ENCODE measurements at regions not wholly inside any gene's neighbourhood (a gene's known extent, or its start where the extent isn't known, plus 50 kb on each side); places are given as distances from the start of the nearest gene placed in this dataset.
A peak's percentile ranks its signal among the peaks of the same experiment; 100 is the strongest.
"Not testable (repeated sequence)": the region's sequence is repeated elsewhere in the genome, so short reads cannot be mapped to it uniquely, and the experiment has no call there.

- not testable (repeated sequence) for H3K27ac ChIP-seq; H3K4me1 ChIP-seq; H3K36me3 ChIP-seq; H3K9me3 ChIP-seq (replicated peaks); H3K4me3 ChIP-seq; DNase-seq; H3K27me3 ChIP-seq
Observed at GRCh38 chr3:146700025-146700424, 94.9 kb upstream of the PLSCR5 start.

- H3K4me3 ChIP-seq: no peak overlapping the region
- H3K36me3 ChIP-seq: no peaks in the 10 kb centered on the region
- DNase-seq: no peak
- no peaks in the 10 kb centered on the region for H3K27me3 ChIP-seq
- H3K9me3 ChIP-seq (replicated peaks): peaks cover 3% of the 10 kb centered on the region; the same call in 1 of the 2 replicates
- H3K4me1 ChIP-seq: no peaks in the 10 kb centered on the region
- no peak overlapping the region for H3K27ac ChIP-seq
Observed at GRCh38 chr3:146692254-146692653, 87.1 kb upstream of the PLSCR5 start.

- H3K4me3 ChIP-seq: no peak overlapping the region
- no peak for DNase-seq
- no peaks in the 10 kb centered on the region for H3K36me3 ChIP-seq
- H3K9me3 ChIP-seq (replicated peaks): no peaks in the 10 kb centered on the region; the same call in none of the 2 replicates
- peaks cover 5% of the 10 kb centered on the region; the same call in 1 of the 2 replicates for H3K4me1 ChIP-seq
- H3K27ac ChIP-seq: no peak overlapping the region
- no peaks in the 10 kb centered on the region for H3K27me3 ChIP-seq
Observed at GRCh38 chr3:146685050-146685814, 80.1 kb upstream of the PLSCR5 start.

- no peaks in the 10 kb centered on the region; the same call in 1 of the 2 replicates for H3K9me3 ChIP-seq (replicated peaks)
- H3K4me1 ChIP-seq: peaks cover 5% of the 10 kb centered on the region; the same call in 1 of the 2 replicates
- no peak overlapping the region for H3K4me3 ChIP-seq
- H3K36me3 ChIP-seq: no peaks in the 10 kb centered on the region
- peak in 1 of 2 experiments; percentile 24 for DNase-seq
- H3K27ac ChIP-seq: no peak overlapping the region
- no peaks in the 10 kb centered on the region for H3K27me3 ChIP-seq
Observed at GRCh38 chr3:146682171-146682570, 77.0 kb upstream of the PLSCR5 start.

GRCh38 chr3:146680617-146681016 lies 75.5 kb upstream of the PLSCR5 start:
- H3K9me3 ChIP-seq (replicated peaks): no peaks in the 10 kb centered on the region
- H3K27me3 ChIP-seq: no peaks in the 10 kb centered on the region
- H3K4me3 ChIP-seq: no peak overlapping the region
- peaks cover 5% of the 10 kb centered on the region; the same call in 1 of the 2 replicates for H3K4me1 ChIP-seq
- no peak overlapping the region for H3K27ac ChIP-seq
- H3K36me3 ChIP-seq: no peaks in the 10 kb centered on the region
- DNase-seq: no peak

- H3K27ac ChIP-seq: no peak overlapping the region
- DNase-seq: no peak
Observed at GRCh38 chr3:146679995-146680394, 74.8 kb upstream of the PLSCR5 start.

GRCh38 chr3:146679191-146679590 lies 74.0 kb upstream of the PLSCR5 start:
- Histone ChIP-seq H3K27ac (no peak overlapping the region), H3K4me3 (no peak overlapping the region), H3K9me3 (replicated peaks) (no peaks in the 10 kb centered on the region), H3K36me3 (no peaks in the 10 kb centered on the region), H3K4me1 (peaks cover 5% of the 10 kb centered on the region; the same call in 1 of the 2 replicates), H3K27me3 (no peaks in the 10 kb centered on the region)
- no peak for DNase-seq

More at GRCh38 chr3:146679995-146680394, 74.8 kb upstream of the PLSCR5 start:
- Histone ChIP-seq H3K36me3 (no peaks in the 10 kb centered on the region), H3K9me3 (replicated peaks) (no peaks in the 10 kb centered on the region), H3K4me1 (peaks cover 5% of the 10 kb centered on the region; the same call in 1 of the 2 replicates), H3K4me3 (no peak overlapping the region), H3K27me3 (no peaks in the 10 kb centered on the region)

GRCh38 chr3:146672941-146673340 lies 67.8 kb upstream of the PLSCR5 start:
- no peaks in the 10 kb centered on the region for H3K27me3 ChIP-seq
- no peaks in the 10 kb centered on the region for H3K9me3 ChIP-seq (replicated peaks)
- H3K36me3 ChIP-seq: no peaks in the 10 kb centered on the region
- no peak overlapping the region for H3K4me3 ChIP-seq
- no peak for DNase-seq
- no peak overlapping the region for H3K27ac ChIP-seq
- no peaks in the 10 kb centered on the region for H3K4me1 ChIP-seq

GRCh38 chr3:146664403-146664802 lies 59.3 kb upstream of the PLSCR5 start:
- Histone ChIP-seq H3K27ac (no peak overlapping the region), H3K4me1 (no peaks in the 10 kb centered on the region), H3K9me3 (replicated peaks) (no peaks in the 10 kb centered on the region), H3K36me3 (no peaks in the 10 kb centered on the region), H3K4me3 (no peak overlapping the region), H3K27me3 (no peaks in the 10 kb centered on the region)
- DNase-seq: no peak

GRCh38 chr3:146658841-146659240 lies 53.7 kb upstream of the PLSCR5 start:
- H3K27me3 ChIP-seq: no peaks in the 10 kb centered on the region
- no peak for DNase-seq
- no peaks in the 10 kb centered on the region for H3K36me3 ChIP-seq
- H3K27ac ChIP-seq: no peak overlapping the region
- no peaks in the 10 kb centered on the region for H3K9me3 ChIP-seq (replicated peaks)
- H3K4me1 ChIP-seq: 0 out of 2 replicates have a peak, but pooled peaks cover 5% of the 10 kb centered on the region
- no peak overlapping the region for H3K4me3 ChIP-seq

GRCh38 chr3:146655333-146655996 lies 50.3 kb upstream of the PLSCR5 start:
- no peak overlapping the region for H3K4me3 ChIP-seq
- H3K27ac ChIP-seq: no peak overlapping the region
- no peak for DNase-seq
- H3K36me3 ChIP-seq: no peaks in the 10 kb centered on the region
- no peaks in the 10 kb centered on the region for H3K9me3 ChIP-seq (replicated peaks)
- no peaks in the 10 kb centered on the region for H3K27me3 ChIP-seq
- H3K4me1 ChIP-seq: 0 out of 2 replicates have a peak, but pooled peaks cover 5% of the 10 kb centered on the region

All from SJCRH30 (cell line).